VCaP (cell line): ENCODE measurements at regions not wholly inside any gene's neighbourhood (a gene's known extent, or its start where the extent isn't known, plus 50 kb on each side); places are given as distances from the start of the nearest gene placed in this dataset.

Experiments
- H3K27ac ChIP-seq: fragments of 450-650 bp; 2 replicates; pipeline ENCODE4 v1.5.1; 2017
- TF ChIP-seq, protein P1 (sequence below): fragments of 450-650 bp; conservative IDR thresholded peaks from 2 replicates; pipeline ENCODE4 v1.5.1; 2017; ENCODE audit warnings: mild to moderate bottlenecking, moderate library complexity

DNA sequence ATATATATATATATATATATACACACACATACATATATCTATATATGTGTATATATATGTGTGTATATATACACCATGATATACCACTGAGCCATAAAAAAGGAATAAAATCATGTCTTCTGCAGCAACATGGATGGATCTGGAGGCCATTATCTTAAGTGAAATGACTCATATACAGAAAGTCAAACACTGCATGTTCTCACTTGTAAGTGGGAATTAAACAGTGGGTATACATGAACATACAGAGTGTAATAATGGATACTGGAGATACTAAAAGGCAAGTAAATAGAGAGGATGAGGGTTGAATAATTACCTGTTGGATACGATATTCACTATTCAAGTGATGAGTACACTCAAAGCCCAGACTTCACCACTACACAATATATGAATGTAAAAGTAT lies 332.6 kb downstream of the SLITRK1 start:
- TF ChIP-seq, protein P1, sequence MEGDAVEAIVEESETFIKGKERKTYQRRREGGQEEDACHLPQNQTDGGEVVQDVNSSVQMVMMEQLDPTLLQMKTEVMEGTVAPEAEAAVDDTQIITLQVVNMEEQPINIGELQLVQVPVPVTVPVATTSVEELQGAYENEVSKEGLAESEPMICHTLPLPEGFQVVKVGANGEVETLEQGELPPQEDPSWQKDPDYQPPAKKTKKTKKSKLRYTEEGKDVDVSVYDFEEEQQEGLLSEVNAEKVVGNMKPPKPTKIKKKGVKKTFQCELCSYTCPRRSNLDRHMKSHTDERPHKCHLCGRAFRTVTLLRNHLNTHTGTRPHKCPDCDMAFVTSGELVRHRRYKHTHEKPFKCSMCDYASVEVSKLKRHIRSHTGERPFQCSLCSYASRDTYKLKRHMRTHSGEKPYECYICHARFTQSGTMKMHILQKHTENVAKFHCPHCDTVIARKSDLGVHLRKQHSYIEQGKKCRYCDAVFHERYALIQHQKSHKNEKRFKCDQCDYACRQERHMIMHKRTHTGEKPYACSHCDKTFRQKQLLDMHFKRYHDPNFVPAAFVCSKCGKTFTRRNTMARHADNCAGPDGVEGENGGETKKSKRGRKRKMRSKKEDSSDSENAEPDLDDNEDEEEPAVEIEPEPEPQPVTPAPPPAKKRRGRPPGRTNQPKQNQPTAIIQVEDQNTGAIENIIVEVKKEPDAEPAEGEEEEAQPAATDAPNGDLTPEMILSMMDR: no peak
- no peak overlapping the region for H3K27ac ChIP-seq

DNA sequence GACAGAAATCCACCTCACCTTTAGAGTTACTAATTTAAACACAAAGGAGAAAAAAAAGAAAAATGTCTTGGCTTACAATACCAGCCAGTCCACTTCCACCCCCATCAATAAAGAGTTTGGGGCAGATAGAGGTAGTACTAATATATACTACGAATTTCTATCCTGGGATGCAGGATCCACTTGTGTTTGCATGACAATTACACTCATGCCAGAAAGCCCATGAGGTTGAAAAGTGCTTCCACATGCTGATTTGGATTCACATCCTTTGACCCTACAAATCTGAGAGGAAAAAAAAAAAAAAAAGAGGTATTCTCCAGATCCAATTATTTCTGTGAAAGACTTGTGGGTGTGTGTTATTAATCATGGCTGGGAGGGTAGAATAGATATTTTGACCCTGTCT lies 335.2 kb downstream of the SLITRK1 start:
- TF ChIP-seq, protein P1: no peak
- H3K27ac ChIP-seq: no peak overlapping the region

DNA sequence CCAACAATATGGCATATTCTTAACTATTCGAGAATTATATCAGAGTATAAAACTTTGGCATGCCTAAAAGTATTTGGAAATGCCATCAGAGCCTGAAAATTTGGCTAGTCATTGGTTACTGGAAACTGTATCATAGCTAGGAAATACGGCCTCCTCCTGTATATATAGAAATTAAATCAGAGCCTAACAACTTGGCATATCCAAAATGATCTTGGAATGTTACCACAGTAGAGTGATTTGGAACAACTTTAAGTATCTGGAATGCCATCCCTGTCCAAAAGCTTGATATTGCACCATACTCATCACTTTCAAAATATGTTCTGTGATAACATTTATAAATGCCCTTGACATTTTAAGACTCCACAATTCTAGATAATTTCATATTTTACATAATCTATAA lies 335.8 kb downstream of the SLITRK1 start:
- TF ChIP-seq, protein P1: no peak
- H3K27ac ChIP-seq: no peak overlapping the region

DNA sequence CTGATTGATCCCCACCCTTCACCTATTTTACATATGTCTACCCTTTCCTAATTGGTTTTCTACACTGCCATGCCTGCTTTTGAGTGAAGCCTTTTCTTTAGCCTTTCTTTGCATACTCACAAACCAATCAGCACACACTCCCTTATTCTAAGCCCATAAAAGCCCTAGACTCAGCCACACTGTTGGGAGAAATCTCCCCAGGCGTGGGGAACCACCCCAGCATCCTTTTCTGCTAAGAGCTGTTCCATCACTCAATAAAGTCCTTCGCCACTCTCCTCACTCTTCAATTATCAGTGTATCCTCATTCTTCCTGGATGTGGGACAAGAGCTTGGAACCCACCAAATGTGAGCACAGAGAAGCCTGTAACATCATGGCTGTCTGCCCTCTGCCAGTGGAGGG lies 343.6 kb downstream of the SLITRK1 start:
- H3K27ac ChIP-seq: no peak overlapping the region
- TF ChIP-seq, protein P1: no peak

DNA sequence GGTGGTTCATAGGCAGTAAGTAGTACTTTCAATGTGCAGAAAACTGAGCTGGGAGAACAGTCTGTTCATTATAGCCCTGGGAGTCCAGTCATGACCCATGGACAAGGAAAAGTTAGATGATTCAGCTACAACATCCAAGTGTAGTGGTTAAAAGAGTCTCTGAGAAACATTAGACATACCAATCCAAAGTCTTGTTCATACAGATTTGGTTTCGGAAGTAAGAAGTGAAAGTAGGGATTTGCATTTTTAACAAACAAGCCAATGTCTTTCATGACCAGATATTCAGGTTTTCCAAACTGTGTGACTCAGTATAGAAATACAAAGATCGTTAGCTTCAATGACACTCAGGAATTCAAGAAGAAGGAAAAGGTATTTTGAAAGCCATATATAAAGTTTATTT lies 345.3 kb downstream of the SLITRK1 start:
- TF ChIP-seq, protein P1: no peak
- no peak overlapping the region for H3K27ac ChIP-seq

DNA sequence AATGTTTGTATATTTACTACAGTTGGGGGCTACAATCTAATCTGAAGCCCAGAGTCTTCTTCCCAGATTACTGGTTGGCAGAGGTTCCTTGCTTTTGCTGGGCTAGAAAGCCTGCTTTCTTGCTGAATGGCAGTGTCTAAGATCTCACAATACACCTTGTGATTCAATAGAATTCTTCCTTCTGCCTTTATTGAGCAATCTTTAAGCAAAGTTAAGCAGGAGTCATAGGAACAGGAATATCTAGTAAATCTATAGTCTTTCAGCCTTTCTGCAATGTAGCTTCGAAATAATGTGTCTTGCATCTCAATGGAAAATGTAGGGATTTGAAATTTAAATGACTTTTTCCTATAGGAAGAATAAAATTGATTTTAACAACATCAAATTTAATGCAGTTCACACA lies 346.1 kb downstream of the SLITRK1 start:
- H3K27ac ChIP-seq: no peak overlapping the region
- TF ChIP-seq, protein P1: no peak

DNA sequence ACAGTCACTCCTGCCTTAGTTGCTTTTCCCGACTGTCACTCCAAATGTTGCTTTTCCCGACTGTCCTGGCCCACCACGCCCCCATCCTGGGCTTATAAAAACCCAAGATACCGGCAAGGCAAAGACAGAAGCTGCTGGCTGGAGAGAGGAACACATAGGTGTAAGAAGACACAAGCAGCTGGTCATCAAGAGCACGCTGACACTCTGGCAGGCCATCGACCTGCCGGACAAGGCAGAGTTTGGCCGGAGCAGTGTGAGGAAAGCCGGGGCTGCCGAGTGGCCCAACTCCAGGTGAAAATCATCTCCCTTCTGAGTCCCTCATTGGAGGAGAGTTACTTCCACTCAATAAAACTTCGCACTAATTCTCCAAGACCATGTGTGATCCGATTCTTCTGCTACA lies 349.5 kb downstream of the SLITRK1 start:
- H3K27ac ChIP-seq: no peak overlapping the region
- TF ChIP-seq, protein P1: no peak

DNA sequence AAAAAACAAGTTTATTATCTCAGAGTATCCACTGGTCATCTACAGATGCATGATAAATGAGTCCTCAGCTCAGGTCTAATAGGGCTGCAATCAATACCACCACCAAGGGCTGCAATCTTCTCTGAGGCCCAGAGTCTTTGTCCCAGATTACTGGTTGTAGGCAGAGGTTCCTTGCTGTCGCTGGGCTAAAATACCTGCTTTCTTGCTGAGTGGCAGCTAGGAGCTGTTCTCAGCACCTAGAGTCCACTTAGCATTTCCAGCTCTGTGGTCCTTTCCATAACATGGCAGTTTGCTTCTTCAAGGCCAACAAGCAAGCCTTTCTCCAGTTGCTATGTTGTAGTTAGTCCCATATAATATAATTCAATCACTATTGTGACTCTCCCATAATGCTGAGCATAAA lies 351.3 kb downstream of the SLITRK1 start:
- no peak overlapping the region for H3K27ac ChIP-seq
- TF ChIP-seq, protein P1: no peak
